Testis (tissue), 2 donors: ENCODE measurements at regions not wholly inside any gene's neighbourhood (a gene's known extent, or its start where the extent isn't known, plus 50 kb on each side); places are given as distances from the start of the nearest gene placed in this dataset.

Experiments
- POLR2A ChIP-seq: fragments of 450-650 bp; IDR thresholded peaks from one replicate; pipeline ENCODE4 v1.6.1; 2017; ENCODE audit warnings: antibody characterized with exemption, mild to moderate bottlenecking, moderate library complexity
- TF ChIP-seq, protein P1 (sequence below), 3 experiments: fragments of 450-650 bp in 2 of 3; fragments of 200-600 bp in 1 of 3; sonication (generic) in 1 of 3; IDR thresholded peaks; one replicate each; pipeline ENCODE4 v1.5.1; 2016 to 2019; ENCODE audit warnings: antibody characterized with exemption in 3 of 3, mild to moderate bottlenecking in 2 of 3, moderate library complexity in 1 of 3

DNA sequence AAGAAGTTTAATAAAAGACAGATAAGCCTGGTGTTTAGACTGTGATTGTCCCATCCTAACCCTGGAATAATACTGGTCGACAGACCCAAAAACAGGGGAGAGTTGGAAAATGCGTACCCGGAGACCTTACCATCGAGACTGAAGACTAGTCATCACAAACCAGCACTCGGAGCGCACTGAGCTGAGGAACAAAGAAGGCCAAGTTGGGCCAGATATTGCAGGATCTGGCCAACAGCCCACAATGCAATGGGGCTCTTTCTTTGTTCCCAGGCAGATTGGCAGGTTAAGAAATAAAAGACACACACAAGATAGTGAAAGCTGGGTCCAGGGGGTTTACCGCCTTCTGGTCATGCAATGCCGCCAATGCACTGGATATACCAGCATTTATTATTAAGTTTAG lies 188.7 kb upstream of the RAI14 start:
- TF ChIP-seq, protein P1, sequence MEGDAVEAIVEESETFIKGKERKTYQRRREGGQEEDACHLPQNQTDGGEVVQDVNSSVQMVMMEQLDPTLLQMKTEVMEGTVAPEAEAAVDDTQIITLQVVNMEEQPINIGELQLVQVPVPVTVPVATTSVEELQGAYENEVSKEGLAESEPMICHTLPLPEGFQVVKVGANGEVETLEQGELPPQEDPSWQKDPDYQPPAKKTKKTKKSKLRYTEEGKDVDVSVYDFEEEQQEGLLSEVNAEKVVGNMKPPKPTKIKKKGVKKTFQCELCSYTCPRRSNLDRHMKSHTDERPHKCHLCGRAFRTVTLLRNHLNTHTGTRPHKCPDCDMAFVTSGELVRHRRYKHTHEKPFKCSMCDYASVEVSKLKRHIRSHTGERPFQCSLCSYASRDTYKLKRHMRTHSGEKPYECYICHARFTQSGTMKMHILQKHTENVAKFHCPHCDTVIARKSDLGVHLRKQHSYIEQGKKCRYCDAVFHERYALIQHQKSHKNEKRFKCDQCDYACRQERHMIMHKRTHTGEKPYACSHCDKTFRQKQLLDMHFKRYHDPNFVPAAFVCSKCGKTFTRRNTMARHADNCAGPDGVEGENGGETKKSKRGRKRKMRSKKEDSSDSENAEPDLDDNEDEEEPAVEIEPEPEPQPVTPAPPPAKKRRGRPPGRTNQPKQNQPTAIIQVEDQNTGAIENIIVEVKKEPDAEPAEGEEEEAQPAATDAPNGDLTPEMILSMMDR (IDR thresholded peaks at IDR 0.05): no peak
- TF ChIP-seq POLR2A: no peak
